DMS53 treated with DMSO at 0.1 percent for 48 hours (cell line): ENCODE measurements at regions not wholly inside any gene's neighbourhood (a gene's known extent, or its start where the extent isn't known, plus 50 kb on each side); places are given as distances from the start of the nearest gene placed in this dataset.
"Not testable (repeated sequence)": the region's sequence is repeated elsewhere in the genome, so short reads cannot be mapped to it uniquely, and the experiment has no call there.

Source experiments
- DNase-seq: peaks from one replicate; lab custom pipeline; 2025; ENCODE audit not compliant: unreplicated experiment; lab: John Stamatoyannopoulos, UW

- not testable (repeated sequence) for DNase-seq
Observed at GRCh38 chr16:88263681-88264287, 119.0 kb upstream of the ZNF469 start.

GRCh38 chr16:88264641-88265285, 118.0 kb upstream of the ZNF469 start:
- no peak for DNase-seq

DNA sequence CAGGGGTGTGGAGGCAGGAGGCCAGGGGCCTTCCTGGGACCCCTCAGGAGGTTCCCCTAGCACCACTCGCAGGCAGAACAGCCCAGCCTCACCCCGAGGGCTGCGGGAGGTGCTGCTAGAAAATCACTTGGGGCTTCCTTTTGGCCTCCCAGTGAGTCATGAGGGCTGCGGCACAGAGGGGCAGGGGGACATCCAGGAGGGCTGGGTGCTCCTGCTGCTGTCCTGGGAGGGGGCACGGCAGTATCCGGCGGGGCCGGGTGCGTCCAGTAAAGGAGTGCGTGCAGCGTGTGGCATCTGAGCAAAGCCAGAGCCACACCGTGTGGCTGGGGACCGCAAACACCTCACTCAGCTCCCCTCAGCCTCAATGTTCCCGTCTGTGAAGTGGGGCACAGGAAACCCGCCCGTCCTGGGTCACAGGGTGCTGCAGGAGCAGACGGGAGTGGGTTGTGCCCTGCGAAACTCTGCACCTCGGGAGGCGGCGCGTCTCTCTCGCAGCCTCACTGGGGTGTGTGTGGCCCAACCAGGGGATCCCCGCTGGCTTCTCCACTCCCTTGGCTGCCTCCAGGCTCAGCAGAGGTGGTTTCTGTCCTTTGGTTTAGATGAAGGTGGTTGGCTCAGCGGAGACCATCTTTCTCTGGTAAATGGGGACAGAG, 117.3 kb upstream of the ZNF469 start:
- DNase-seq, result not testable (repeated sequence)

GRCh38 chr16:88266036-88266435, 116.7 kb upstream of the ZNF469 start:
- DNase-seq, result not testable (repeated sequence)

DNA sequence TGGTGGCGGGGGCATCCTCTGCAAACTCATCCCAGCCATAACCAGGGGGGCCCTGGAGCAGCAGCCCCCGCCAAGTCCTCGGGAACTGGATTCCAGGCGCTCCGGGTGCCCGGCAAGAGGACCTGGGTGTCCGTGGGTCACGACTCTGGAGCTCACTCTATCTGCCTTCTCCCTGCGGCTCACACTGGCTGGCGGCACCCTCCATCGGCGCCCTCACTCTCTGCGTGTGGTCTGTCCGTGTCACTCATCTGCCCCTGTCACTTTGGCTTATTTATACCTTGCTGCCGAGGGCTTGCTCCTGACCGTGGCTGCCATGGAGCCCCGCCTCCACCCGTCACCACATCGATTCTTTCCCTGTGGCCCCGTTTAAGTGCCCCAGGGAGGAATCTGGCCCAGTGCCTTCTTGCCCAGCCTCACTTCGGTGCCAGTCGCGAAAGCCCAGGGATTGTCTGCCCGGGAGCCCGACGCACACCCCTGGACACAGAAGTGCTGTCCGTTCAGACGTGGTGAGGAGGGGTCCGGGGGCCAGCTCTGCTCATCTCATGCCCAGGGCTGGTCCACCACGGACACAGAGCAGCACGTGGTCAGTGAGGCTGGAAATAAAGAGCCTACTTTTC, 115.7 kb upstream of the ZNF469 start:
- not testable (repeated sequence) for DNase-seq

DNA sequence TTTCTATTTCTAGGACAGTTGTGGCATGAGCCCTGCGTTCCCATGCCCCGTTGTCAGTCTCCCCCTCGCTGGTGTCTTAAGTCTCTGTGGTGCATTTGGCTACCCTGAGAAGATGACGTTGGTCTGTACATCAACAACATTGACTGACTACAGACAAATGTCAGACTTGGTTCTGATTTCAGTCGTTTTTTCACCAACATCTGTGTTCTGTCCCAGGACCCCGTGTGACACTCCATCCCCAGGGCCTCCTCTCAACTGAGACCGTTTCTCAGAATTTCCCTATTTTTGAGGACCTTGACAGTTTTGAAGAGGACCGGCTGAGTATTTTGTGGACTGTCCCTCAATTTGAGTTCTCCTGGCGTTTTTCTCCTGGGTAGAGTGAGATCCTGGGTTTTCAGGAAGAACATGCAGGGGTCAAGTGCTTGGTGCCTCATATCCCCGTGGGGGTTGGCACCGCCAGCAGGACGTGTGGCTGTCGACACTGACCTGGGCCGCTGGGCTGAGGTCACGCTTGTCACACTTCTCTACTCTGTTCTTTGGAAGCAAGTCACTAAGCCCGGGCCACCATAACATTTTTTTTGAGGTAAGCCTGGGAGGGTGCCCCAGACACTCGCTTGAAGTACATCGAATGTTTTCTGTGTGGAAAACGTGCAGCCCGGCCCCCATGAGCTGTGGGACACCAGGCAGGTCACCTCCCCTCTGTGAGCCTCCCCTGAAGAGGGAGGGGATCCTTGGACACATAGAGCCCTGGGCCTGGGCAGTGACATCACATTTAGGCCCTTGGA, 114.4 kb upstream of the ZNF469 start:
- DNase-seq, result not testable (repeated sequence)

GRCh38 chr16:88270171-88270790, 112.5 kb upstream of the ZNF469 start:
- not testable (repeated sequence) for DNase-seq

DNA sequence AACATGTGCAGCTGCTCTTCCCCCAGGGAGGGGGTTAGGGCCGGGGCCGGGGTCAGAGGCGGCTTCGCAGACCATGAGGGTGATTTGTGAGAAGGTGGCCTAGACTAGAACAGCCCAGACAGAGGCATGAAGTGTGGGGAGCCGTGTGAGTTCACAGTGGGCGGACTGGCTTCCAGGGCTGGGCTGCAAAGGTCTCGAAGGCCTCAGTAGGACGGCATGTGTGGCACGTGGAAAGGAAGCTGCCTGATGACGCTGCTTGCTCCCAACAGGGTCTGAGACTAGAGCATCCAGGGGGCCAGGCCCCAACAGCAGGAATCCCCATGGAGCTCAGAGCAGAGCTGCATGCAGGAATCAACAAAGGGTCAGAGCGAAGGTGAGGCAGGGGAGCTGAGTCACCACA, 111.5 kb upstream of the ZNF469 start:
- not testable (repeated sequence) for DNase-seq

GRCh38 chr16:88271776-88272175, 111.0 kb upstream of the ZNF469 start:
- DNase-seq, result not testable (repeated sequence)

DNA sequence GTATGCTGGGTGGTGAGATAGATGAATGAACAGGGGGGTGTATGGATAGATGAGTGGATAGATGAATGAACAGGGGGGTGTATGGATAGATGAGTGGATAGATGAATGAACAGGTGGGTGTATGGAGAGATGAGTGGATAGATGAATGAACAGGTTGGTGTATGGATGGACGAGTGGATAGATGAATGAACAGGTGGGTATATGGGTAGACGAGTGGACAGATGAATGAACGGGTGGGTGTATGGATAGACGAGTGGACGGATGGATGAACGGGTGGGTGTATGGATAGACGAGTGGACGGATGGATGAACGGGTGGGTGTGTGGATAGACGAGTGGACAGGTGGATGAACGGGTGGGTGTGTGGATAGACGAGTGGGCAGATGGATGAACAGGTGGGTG, 110.3 kb upstream of the ZNF469 start:
- DNase-seq, result not testable (repeated sequence)

DNA sequence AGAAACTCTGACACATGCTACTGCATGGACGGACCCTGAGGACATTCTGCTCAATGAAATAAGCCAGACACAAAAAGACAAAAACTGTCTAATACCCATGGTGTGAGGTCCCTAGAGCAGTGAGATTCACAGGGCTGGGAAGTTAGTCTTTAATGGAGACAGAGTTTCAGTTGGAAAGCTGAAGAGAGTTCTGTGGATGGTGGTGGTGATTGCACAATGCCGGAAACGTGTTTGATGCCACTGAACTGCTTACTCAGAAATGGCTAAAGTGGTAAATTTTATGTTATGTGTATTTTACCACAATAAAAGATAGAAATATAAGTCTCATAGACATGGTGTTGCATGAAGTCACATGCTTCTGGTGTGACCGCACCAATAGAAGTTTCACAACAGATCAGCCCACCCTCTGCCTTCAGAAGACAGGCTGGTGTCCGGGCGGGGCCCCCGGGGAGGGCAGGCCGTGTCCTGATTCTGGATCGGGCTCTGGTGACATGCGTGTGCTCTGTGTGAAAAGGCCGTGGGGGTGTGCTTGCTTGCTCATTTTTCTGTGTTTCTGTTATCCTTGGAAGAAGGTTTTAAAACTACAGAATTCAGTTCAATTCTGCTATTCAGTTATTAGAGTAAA, 108.5 kb upstream of the ZNF469 start:
- not testable (repeated sequence) for DNase-seq

GRCh38 chr16:88274847-88275246, 107.9 kb upstream of the ZNF469 start:
- no peak for DNase-seq

GRCh38 chr16:88275336-88276122, 107.2 kb upstream of the ZNF469 start:
- not testable (repeated sequence) for DNase-seq

DNA sequence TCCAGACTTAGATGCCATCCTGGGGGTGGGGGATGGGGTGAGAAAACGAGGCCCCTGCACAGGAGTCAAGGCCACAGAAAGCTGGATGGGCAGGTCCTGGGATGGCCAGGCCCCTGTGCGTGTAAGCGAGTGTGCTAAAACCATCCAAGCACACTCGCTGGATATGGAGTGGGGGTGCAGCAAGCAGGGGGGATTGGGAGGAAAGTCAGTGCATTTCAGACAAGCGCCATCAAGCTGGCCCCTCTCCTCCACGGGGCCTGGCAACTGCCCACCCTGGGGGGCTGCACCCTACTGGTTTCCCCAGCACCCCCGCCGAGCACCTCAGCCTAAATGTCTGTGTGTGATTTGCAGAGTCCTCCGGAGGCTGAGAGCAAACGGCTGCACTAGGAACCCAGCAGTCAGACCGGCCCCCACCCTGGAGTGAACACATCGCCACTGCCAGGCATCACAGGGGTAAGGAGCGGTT, 106.6 kb upstream of the ZNF469 start:
- not testable (repeated sequence) for DNase-seq

DNA sequence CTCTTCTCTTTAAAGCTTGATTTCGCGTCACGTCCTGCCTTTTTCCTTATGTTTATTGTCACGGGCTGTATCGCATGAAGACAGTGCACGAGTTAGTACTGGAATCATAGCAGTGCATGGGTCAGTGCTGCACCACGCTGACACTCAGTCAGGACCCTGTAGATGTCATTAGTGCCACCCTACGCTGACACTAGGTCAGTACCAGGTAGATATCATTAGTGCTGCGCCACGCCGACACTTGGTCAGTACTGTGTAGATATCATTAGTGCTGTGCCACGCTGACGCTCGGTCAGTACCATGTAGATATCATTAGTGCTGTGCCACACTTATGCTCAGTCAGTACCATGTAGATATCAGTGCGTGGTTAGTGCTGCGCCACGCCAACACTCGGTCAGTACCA, 106.2 kb upstream of the ZNF469 start:
- no peak for DNase-seq

DNA sequence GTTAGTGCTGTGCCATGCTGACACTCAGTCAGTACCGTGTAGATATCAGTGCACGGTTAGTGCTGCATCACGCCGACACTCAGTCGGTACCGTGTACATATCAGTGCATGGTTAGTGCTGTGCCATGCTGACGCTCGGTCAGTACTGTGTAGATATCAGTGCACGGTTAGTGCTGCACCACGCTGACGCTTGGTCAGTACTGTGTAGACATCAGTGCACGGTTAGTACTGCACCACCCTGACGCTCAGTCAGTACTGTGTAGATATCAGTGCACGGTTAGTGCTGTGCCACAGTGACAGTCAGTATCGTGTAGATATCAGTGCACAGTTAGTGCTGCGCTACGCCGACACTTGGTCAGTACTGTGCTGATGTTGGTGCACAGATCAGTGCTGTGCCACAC, 102.8 kb upstream of the ZNF469 start:
- DNase-seq, result no peak

- no peak for DNase-seq
Observed at GRCh38 chr16:88281858-88282563, 100.7 kb upstream of the ZNF469 start.

DNA sequence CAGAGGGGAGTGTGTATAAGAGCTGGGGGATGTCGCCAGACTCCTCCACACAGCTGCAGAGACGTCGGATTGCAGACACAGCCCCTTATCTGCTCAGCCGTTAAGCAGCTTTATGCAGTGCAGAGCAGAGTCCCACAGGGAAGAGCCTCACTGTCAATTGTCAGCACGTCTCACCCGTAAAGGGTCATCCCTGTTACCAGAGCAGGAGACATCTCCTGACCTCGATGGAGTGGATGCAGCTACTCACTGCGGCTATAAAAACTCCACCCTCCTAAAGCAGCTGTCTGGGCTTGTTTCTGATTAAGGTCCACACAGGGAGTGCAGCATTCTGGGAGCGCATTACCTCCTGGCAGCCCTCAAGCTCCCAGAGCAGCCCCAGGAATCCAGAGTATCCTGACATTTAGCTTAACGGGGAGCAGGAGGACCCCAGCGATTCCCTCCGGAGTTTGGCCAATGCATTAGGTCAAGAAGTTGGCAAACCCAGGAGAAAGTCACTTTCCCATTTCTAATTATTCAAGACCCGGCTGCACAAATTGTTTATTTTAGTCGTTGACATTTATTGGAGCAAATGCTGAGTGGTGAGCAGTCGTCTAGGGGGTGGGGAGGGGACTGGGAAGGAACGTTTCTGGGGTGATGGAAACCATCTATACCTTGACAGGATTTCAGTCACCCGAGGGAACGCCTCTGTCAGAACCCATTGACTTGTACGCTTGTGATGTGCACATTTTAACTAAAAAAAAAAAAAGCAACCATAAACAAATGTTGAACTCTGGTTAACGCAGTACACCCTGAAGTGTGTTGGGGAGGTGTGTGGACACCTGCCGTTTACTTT, 100.0 kb upstream of the ZNF469 start:
- DNase-seq, result no peak
